Aorta (tissue), 5 donors: ENCODE measurements at regions not wholly inside any gene's neighbourhood (a gene's known extent, or its start where the extent isn't known, plus 50 kb on each side); places are given as distances from the start of the nearest gene placed in this dataset.

Source experiments
- ATAC-seq: fragments of 200-7000 bp; cut with Tn5 transposase; one replicate; pipeline ENCODE4 v1.9.1; 2022; ENCODE audit warnings: moderate library complexity; ENCODE audit not compliant: low FRiP score
- DNase-seq, 2 donors: peaks; one replicate each; pipeline ENCODE4 v3.0.0-alpha.2; 2020
- H3K27ac ChIP-seq, 2 donors: one replicate each; pipeline ENCODE4 v1.5.1; 2013; ENCODE audit warnings: low read length in 2 of 2, mild to moderate bottlenecking in 2 of 2, moderate library complexity in 2 of 2, control low read depth in 1 of 2, inconsistent platforms in 1 of 2, low read depth in 1 of 2
- H3K27me3 ChIP-seq, 2 donors: one replicate each; pipeline ENCODE4 v1.6.1; 2013; ENCODE audit warnings: control low read depth in 1 of 2, low read length in 1 of 2, mild to moderate bottlenecking in 1 of 2, moderate library complexity in 1 of 2; ENCODE audit not compliant: insufficient read depth in 2 of 2, control insufficient read depth in 1 of 2
- H3K36me3 ChIP-seq, 2 donors: one replicate each; pipeline ENCODE4 v1.6.1; 2013; ENCODE audit warnings: control low read depth in 1 of 2, low read length in 1 of 2, mild to moderate bottlenecking in 1 of 2; ENCODE audit not compliant: insufficient read depth in 2 of 2, control insufficient read depth in 1 of 2
- H3K4me1 ChIP-seq, 2 donors: one replicate each; pipeline ENCODE4 v1.6.1; 2013; ENCODE audit warnings: low read length in 2 of 2, control low read depth in 1 of 2, mild to moderate bottlenecking in 1 of 2, moderate library complexity in 1 of 2; ENCODE audit not compliant: insufficient read depth in 2 of 2, control insufficient read depth in 1 of 2
- H3K4me3 ChIP-seq, 2 donors: one replicate each; pipeline ENCODE4 v1.5.1; 2013; ENCODE audit warnings: low read length in 2 of 2, control low read depth in 1 of 2, mild to moderate bottlenecking in 1 of 2
- H3K9me3 ChIP-seq: one replicate; pipeline ENCODE4 v1.6.1; 2013; ENCODE audit warnings: mild to moderate bottlenecking, low read length; ENCODE audit not compliant: control insufficient read depth
- WGBS, 2 donors: extraction: QIAGEN DNeasy Blood & Tissue Kit; methylation state at CpG; one replicate each; pipeline ENCODE4 v1.1.7; 2013; 5-methylcytosine and 5-hydroxymethylcytosine counted together
- intact Hi-C, 2 donors: fragments of 100-400 bp; cut with DNase I; formaldehyde crosslinking; loops; one replicate each; pipeline versions ENCODE4 v1.14.2 to v1.15.0; 2022
- donor health status: healthy with polysubstance abuse.
- donor health status: Bipolar disorder and iron deficiency.
- donor health status: DM: no; HTN: no; CAD: no.
- donor health status: DM: no; HTN: no; CAD: no.
- donor health status: DM: yes; HTN: yes; CAD: no.

- Histone ChIP-seq H3K4me3 (no peak overlapping the region), H3K4me1 (no peaks in the 10 kb centered on the region), H3K27ac (no peak overlapping the region), H3K27me3 (no peaks in the 10 kb centered on the region), H3K9me3 (no peaks in the 10 kb centered on the region), H3K36me3 (no peaks in the 10 kb centered on the region)
- 42 to 60% methylated on average over 1 of the region's 1 CpG for WGBS, 2 donors
- ATAC-seq (no peak), DNase-seq (no peak)
- intact Hi-C loops, result no loop called here
Observed at GRCh38 chr1:221459558-221459957, 282.3 kb downstream of the DUSP10 start.

- WGBS, 2 donors, result 75 to 83% methylated on average over 1 of the region's 1 CpG
- H3K27me3 ChIP-seq, result no peaks in the 10 kb centered on the region
- H3K36me3 ChIP-seq, result no peaks in the 10 kb centered on the region
- H3K4me3 ChIP-seq, result no peak overlapping the region
- H3K4me1 ChIP-seq, result no peaks in the 10 kb centered on the region
- intact Hi-C loops, result no loop called here
- ATAC-seq (no peak), DNase-seq (no peak)
- H3K9me3 ChIP-seq, result no peaks in the 10 kb centered on the region
- no peak overlapping the region for H3K27ac ChIP-seq
Observed at GRCh38 chr1:221462345-221462744, 279.5 kb downstream of the DUSP10 start.

GRCh38 chr1:221468546-221468945 lies 273.3 kb downstream of the DUSP10 start:
- no peak for DNase-seq
- peaks cover 0 to 4% of the 10 kb centered on the region in 2 donors for H3K27me3 ChIP-seq
- intact Hi-C loops, result no loop called here
- WGBS, 2 donors, result 79 to 83% methylated on average over 6 of the region's 6 CpGs
- H3K27ac ChIP-seq, result no peak overlapping the region
- H3K9me3 ChIP-seq, result peaks cover 4% of the 10 kb centered on the region
- H3K4me1 ChIP-seq, result no peaks in the 10 kb centered on the region
- no peak overlapping the region for H3K4me3 ChIP-seq
- H3K36me3 ChIP-seq, result no peaks in the 10 kb centered on the region
- no peak for ATAC-seq

GRCh38 chr1:221469476-221469875 lies 272.4 kb downstream of the DUSP10 start:
- no peaks in the 10 kb centered on the region for H3K36me3 ChIP-seq
- no peak overlapping the region for H3K4me3 ChIP-seq
- peaks cover 4% of the 10 kb centered on the region for H3K9me3 ChIP-seq
- peaks cover 0 to 5% of the 10 kb centered on the region in 2 donors for H3K27me3 ChIP-seq
- WGBS, 2 donors, result 23 to 45% methylated on average over 3 of the region's 3 CpGs
- no peak overlapping the region for H3K27ac ChIP-seq
- ATAC-seq (no peak), DNase-seq (no peak)
- no peaks in the 10 kb centered on the region for H3K4me1 ChIP-seq
- intact Hi-C loops, result no loop called here

- ATAC-seq, result no peak
- H3K27ac ChIP-seq, result no peak overlapping the region
- DNase-seq, result no peak
- H3K4me3 ChIP-seq, result no peak overlapping the region
- no peaks in the 10 kb centered on the region for H3K4me1 ChIP-seq
- intact Hi-C loops, result no loop called here
- H3K9me3 ChIP-seq, result peaks cover 4% of the 10 kb centered on the region
- peaks cover 0 to 5% of the 10 kb centered on the region in 2 donors for H3K27me3 ChIP-seq
- WGBS, 2 donors, result 61 to 64% methylated on average over 6 of the region's 6 CpGs
- no peaks in the 10 kb centered on the region for H3K36me3 ChIP-seq
Observed at GRCh38 chr1:221470000-221470698, 271.7 kb downstream of the DUSP10 start.

GRCh38 chr1:221473411-221473810 lies 268.5 kb downstream of the DUSP10 start:
- ATAC-seq (no peak), DNase-seq (no peak)
- Histone ChIP-seq H3K36me3 (no peaks in the 10 kb centered on the region), H3K27ac (no peak overlapping the region), H3K4me3 (no peak overlapping the region), H3K4me1 (no peaks in the 10 kb centered on the region), H3K27me3 (peaks cover 0 to 5% of the 10 kb centered on the region in 2 donors), H3K9me3 (peaks cover 2% of the 10 kb centered on the region)
- intact Hi-C loops, result no loop called here
- WGBS, 2 donors, result 43 to 55% methylated on average over 8 of the region's 8 CpGs

- intact Hi-C loops, result loop anchor here in 1 of 2 donors (5.0 kb wide), 1 partner anchor 980 kb away; no protein-coding TSS in a partner anchor
Observed at GRCh38 chr1:221477252-221477651, 264.6 kb downstream of the DUSP10 start.

GRCh38 chr1:221478050-221478949 lies 263.6 kb downstream of the DUSP10 start:
- Histone ChIP-seq H3K4me3 (no peak overlapping the region), H3K27me3 (peaks cover 0 to 4% of the 10 kb centered on the region in 2 donors), H3K27ac (no peak overlapping the region), H3K9me3 (no peaks in the 10 kb centered on the region), H3K4me1 (no peaks in the 10 kb centered on the region), H3K36me3 (no peaks in the 10 kb centered on the region)
- 12 to 16% methylated on average over 8 of the region's 8 CpGs for WGBS, 2 donors
- peak in 1 of 2 donors; percentile 61 for DNase-seq
- intact Hi-C loops, result loop anchor here in 1 of 2 donors (5.0 kb wide), 1 partner anchor 979 kb away; no protein-coding TSS in a partner anchor
- ATAC-seq, result peak; percentile 77

More at GRCh38 chr1:221477252-221477651, 264.6 kb downstream of the DUSP10 start:
- H3K4me3 ChIP-seq, result no peak overlapping the region
- no peaks in the 10 kb centered on the region for H3K4me1 ChIP-seq
- no peak overlapping the region for H3K27ac ChIP-seq
- no peaks in the 10 kb centered on the region for H3K9me3 ChIP-seq
- ATAC-seq (no peak), DNase-seq (no peak)
- H3K36me3 ChIP-seq, result no peaks in the 10 kb centered on the region
- H3K27me3 ChIP-seq, result peaks cover 0 to 5% of the 10 kb centered on the region in 2 donors
- 52 to 61% methylated on average over 3 of the region's 3 CpGs for WGBS, 2 donors
